ENCODE measurements at regions not wholly inside any gene's neighbourhood (a gene's known extent, or its start where the extent isn't known, plus 50 kb on each side); places are given as distances from the start of the nearest gene placed in this dataset.

DNA sequence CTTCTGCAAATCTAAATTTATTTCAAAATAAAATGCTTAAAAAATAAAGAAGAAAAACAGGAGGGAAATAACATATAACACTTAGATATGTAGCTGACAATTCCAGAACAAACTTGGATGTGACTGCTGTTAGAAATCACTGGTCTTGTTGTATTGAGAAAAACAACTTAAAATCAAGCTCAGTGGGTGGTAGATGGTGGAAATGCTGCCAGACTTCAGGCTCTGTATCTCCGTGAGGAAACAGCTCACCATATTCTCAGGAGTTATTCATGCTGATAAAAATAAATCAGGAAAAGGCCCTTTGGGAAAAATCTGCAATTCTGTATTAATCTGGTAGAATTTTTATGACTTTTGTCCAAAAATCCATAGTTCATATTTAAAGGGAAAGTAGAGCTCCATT lies 477.6 kb downstream of the RAP2B start:
- TF ChIP-seq, protein P1, sequence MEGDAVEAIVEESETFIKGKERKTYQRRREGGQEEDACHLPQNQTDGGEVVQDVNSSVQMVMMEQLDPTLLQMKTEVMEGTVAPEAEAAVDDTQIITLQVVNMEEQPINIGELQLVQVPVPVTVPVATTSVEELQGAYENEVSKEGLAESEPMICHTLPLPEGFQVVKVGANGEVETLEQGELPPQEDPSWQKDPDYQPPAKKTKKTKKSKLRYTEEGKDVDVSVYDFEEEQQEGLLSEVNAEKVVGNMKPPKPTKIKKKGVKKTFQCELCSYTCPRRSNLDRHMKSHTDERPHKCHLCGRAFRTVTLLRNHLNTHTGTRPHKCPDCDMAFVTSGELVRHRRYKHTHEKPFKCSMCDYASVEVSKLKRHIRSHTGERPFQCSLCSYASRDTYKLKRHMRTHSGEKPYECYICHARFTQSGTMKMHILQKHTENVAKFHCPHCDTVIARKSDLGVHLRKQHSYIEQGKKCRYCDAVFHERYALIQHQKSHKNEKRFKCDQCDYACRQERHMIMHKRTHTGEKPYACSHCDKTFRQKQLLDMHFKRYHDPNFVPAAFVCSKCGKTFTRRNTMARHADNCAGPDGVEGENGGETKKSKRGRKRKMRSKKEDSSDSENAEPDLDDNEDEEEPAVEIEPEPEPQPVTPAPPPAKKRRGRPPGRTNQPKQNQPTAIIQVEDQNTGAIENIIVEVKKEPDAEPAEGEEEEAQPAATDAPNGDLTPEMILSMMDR (IDR thresholded peaks at IDR 0.05): no peak
- TF ChIP-seq POLR2A (IDR thresholded peaks at IDR 0.05): no peak

All from testis (tissue), 2 donors.